Mammary epithelial cell (primary cell): ENCODE measurements at regions not wholly inside any gene's neighbourhood (a gene's known extent, or its start where the extent isn't known, plus 50 kb on each side); places are given as distances from the start of the nearest gene placed in this dataset.

Experiments
- EZH2 ChIP-seq: IDR thresholded peaks from 2 replicates; pipeline ENCODE4 v1.6.1; 2012; ENCODE audit warnings: low read length, inconsistent platforms, borderline replicate concordance
- TF ChIP-seq, protein P1 (sequence below), 2 donors: IDR thresholded peaks in 1 of 2; conservative IDR thresholded peaks in 1 of 2; 2 replicates each; pipeline ENCODE4 v1.5.1; 2011 to 2012; ENCODE audit warnings: inconsistent platforms in 2 of 2, low read length in 2 of 2, mild to moderate bottlenecking in 2 of 2, control low read depth in 1 of 2, low read depth in 1 of 2; ENCODE audit not compliant: insufficient read depth in 1 of 2; ENCODE audit errors: extremely low read depth in 1 of 2

GRCh38 chr2:209307161-209308001, 116.5 kb upstream of the MAP2 start:
- TF ChIP-seq, protein P1, sequence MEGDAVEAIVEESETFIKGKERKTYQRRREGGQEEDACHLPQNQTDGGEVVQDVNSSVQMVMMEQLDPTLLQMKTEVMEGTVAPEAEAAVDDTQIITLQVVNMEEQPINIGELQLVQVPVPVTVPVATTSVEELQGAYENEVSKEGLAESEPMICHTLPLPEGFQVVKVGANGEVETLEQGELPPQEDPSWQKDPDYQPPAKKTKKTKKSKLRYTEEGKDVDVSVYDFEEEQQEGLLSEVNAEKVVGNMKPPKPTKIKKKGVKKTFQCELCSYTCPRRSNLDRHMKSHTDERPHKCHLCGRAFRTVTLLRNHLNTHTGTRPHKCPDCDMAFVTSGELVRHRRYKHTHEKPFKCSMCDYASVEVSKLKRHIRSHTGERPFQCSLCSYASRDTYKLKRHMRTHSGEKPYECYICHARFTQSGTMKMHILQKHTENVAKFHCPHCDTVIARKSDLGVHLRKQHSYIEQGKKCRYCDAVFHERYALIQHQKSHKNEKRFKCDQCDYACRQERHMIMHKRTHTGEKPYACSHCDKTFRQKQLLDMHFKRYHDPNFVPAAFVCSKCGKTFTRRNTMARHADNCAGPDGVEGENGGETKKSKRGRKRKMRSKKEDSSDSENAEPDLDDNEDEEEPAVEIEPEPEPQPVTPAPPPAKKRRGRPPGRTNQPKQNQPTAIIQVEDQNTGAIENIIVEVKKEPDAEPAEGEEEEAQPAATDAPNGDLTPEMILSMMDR (conservative IDR thresholded peaks at IDR 0.05 in 1 of 2, IDR thresholded peaks at IDR 0.05 in 1 of 2; ENCODE audit: extremely low read depth in 1 of 2, insufficient read depth in 1 of 2, low read depth in 1 of 2, low read length in 2 of 2) = no peak
- no peak for TF ChIP-seq EZH2
